ENCODE measurements at regions not wholly inside any gene's neighbourhood (a gene's known extent, or its start where the extent isn't known, plus 50 kb on each side); places are given as distances from the start of the nearest gene placed in this dataset.
"Not testable (repeated sequence)": the region's sequence is repeated elsewhere in the genome, so short reads cannot be mapped to it uniquely, and the experiment has no call there.

GRCh38 chr11:37849706-37850105 is 1251.7 kb upstream of the RAG2 start:
- no peak for DNase-seq

- DNase-seq = no peak
Observed at GRCh38 chr11:37843603-37844002, 1245.6 kb upstream of the RAG2 start.

GRCh38 chr11:37841016-37841415 is 1243.0 kb upstream of the RAG2 start:
- DNase-seq = no peak

- DNase-seq = not testable (repeated sequence)
Observed at GRCh38 chr11:37840345-37840744, 1242.3 kb upstream of the RAG2 start.

GRCh38 chr11:37830529-37830928 is 1232.5 kb upstream of the RAG2 start:
- no peak for DNase-seq

DNA sequence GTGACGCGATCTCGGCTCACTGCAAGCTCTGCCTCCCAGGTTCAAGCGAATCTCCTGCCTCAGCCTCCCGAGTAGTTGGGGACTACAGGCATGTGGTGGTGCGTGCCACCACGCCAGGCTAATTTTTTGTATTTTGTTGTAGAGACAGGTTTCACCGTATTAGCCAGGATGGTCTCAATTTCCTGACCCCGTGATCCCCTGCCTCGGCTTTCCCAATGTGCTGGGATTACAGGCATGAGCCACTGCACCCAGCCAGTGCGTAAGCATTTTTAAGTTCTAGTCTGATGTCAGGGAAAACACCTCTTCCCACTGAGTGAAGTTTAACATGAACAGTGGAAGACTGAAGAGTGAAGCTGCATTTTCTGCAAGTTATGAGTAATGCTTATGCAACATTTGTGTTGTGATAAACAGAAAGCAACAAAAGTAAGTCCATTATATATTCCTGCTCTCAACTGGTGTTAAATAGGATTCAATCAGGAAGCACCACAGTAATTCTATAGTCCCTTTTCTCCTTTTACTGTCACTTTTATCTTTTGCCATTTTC is 1219.8 kb upstream of the RAG2 start:
- no peak for DNase-seq

DNA sequence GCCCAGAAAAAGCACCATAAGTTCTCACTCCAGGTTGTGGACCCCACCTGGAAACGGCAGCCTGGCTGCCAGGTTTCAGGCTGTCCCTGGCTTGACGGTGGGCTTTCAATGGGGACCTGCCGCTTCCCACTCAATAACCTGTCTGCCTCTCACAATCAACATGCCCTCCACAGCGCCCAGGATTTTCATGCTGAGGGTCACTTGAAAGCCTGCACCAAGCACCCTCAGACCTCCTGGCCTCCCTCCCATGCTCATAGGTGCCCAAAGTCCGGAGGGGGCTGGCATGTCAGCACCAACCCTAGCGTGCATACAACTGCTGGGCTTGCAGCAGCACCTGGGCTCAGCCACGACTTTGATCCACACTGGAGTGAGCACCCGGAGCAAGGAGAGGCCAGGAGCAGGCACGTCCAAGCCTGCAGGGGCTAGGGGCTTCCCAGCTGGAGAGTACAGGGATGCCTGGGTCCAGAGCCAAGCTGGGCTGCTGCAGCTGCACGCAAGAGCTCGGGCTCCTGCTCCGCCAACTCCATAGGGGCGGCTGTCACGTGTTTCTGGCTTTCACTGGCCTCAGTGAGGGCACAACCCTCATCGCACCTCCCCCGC is 1214.3 kb upstream of the RAG2 start:
- DNase-seq = no peak

- no peak for DNase-seq
Observed at GRCh38 chr11:37811349-37811748, 1213.3 kb upstream of the RAG2 start.

DNA sequence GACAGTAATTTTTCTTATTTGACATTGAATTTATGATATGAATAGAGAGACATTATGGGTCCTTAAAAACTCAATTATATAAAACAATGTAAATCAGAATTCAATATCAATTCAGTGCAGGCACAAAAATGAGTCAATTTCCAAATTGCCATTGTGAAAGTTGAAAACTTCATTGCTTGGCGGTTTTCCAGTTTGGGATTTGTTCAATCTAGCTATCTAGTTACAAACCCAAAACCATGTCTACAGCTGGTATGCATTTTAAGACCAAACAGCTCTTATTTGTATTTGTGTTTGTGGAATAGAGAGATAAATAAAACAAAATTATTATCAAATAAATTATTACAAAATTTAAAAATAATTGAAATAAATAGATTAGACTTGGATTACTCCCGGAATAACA is 1206.6 kb upstream of the RAG2 start:
- DNase-seq = no peak

DNA sequence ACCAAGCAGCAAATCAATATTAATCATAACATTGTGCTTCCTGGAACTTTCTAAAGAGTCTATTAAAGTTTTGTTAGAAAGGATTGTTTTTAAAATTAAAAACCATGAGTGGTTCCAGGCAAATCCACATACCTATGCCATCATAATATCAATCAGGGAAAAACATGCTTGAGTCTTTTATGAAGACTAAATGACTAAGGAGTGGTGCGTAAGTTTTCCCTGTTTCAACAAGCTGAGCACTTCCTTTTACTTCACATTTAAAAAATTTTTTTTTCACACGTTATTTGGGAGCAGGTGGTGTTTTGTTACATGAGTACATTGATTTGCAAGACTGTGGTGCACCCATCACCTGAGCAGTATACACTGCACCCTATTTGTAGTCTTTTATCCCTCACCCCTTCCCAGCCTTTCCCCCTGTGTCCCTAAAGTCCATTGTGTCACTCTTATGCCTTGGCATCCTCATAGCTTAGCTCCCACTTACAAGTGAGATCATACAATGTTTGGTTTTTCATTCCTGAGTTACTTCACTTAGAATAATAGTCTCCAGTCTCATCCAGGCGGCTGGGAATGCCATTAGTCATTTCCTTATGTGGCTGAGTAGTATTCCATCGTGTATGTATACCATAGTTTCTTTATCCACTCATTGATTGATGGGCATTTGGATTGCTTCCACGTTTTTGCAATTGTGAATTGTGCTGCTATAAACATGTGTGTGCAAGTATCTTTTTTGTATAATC is 1190.3 kb upstream of the RAG2 start:
- no peak for DNase-seq

DNA sequence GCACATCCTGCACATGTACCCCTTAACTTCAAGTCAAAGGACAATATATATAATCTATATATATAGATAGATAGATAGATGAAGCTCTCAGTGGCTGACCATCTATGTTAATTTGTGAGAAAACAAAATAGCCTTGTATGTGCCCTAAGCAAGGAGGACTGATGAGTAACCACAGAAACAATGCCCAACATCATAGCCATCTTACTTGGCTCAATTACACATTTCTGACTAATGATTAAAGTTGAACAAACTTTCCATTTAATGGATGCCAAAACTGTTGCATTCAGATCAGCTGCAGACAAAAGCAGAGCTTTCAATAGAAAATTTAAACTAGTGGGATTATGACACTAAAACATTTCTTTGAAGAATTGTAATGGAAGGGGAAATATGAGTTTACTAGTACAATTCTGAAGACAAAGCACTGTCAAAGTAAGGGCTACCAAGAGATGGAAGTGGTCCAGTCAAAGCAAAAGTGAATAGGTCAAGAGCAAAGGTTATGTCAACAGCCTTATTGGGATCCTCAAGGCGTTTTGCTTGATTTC is 1188.2 kb upstream of the RAG2 start:
- no peak for DNase-seq

- no peak for DNase-seq
Observed at GRCh38 chr11:37774441-37774840, 1176.4 kb upstream of the RAG2 start.

- DNase-seq = no peak
Observed at GRCh38 chr11:37770145-37770544, 1172.1 kb upstream of the RAG2 start.

DNA sequence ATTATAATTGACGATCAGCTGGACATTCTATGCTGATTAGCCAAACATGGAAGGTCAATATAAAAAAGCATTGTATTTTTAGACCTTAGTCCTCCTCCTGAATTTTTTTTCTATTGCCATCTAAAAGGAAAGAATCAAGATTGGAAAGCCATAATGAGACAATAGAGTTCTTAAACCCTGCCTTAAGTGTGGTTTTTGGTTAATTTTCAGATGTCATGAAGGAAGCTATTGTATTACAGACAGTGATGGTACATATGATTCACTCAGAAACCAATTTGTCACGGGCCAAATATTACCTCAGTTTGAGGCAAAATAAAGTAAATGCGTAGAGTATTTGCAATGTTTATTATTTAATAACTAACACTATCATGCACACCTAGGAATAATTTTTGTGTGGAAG is 1164.0 kb upstream of the RAG2 start:
- DNase-seq = no peak

DNA sequence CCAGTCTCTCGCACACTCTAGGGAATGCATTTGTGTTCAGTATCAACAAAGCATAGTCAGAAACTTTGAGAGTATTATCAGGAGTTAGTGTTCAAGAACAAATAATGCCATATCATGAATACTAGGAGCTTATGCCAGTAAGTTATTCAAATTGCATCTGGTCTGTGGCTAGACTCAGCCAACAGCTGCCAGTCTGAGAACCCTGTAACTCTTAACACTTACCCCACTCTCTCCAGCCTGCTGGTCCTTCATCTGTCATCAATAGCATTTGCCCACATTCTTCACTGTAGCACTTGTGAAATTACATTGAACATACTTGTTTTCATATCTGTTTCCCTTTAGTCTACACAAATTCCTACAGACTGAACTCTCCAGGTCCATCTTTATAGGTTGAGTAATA is 1157.5 kb upstream of the RAG2 start:
- DNase-seq = no peak

DNA sequence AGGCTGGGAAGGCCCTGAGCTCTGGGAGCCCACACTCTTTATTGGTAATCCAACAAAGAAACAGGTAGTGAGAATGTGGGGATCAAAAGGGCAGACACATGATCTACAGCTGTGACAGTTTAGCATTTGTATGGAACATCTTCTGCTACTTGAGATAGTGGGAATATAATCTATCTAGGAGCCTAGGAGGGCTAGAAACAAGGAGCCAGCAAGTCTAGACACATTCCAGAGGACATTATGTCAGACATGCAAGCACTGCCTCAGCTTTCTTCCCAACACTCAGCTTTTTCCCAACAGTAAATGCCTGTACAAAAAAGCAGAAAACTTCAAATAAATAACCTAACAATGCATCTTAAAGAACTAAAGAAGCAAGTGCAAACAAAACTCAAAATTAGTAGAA is 1150.6 kb upstream of the RAG2 start:
- no peak for DNase-seq

DNA sequence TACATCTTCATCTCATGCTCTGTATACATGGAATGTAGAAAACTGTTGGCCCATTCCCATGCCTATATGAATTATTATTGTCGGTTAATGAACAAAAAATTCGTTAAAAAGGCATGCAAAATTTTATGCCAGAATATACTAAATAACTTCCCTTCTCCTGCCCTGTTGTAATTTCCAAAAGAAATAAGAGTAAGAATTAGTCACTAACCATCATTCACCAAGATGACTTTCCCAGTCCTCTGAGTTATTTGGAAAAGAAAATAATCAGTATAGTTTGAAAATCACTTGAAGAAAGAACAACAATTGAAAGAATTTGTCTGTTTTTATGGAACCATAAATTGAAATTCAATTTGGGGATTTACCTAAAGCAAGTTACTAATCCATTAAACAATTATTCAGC is 1149.1 kb upstream of the RAG2 start:
- no peak for DNase-seq

DNA sequence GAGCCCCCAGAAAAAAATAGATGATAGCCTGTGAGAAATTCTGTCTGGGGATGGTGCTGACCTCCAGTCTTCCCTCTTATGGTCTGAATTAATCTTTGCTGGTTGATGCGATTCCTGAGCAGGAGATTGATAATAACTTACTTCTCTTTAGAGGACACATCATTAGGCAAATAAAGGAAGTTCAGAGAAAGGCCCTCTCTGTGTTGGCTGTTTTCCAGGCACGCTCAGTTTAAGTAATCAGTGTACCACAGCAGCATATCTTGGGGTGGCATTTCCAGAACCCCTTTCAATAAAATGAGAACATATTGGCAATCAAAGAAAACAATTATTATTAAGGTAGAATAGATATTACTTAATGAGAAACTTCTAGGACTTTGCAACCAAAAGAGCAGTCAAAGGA is 1129.3 kb upstream of the RAG2 start:
- DNase-seq = no peak

- DNase-seq = no peak
Observed at GRCh38 chr11:37724315-37724714, 1126.3 kb upstream of the RAG2 start.

DNA sequence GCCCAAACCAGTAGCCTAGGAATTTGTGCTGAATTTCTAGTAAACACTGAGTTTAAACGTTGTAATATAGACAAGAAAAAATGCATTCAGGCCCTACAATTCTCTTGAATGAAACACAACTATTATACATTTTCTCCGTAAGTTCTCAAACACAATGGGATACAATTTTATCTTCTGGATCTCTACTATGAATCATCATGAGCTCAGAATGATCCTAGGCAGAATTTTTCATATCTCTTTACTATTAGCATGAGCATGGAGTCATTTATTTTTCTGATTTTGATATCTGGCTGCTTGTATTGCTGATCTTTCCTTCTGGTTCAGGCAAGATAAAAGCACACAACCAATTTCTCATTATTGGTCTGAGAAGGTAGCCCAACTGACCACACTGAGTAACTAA is 1123.4 kb upstream of the RAG2 start:
- no peak for DNase-seq

DNA sequence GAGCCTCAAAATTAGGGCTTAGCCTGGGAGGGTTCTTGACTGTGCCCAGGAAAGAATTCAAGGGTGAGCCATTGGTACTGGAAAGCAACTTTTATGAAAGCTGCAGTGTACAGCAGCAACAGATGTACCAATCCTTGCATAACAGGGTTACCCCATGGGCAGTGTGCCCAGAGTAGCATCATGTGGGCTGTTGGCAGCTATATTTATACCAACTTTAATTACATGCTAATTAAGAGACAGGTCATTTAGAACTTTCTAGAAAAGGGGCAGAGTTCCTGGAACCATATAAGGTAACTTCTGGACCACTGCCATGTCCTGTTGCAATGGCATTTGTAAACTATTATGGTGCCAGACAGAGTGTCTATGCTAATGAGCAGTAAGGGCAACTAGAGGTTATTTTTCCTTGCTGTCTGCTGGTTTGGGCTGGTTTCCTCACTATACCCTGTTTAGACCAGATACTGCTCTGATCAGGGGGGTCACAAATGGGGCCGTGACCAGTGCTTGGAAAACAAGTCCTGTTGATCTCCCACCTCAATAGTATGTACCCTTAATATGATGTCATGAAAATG is 1120.5 kb upstream of the RAG2 start:
- DNase-seq = no peak

DNA sequence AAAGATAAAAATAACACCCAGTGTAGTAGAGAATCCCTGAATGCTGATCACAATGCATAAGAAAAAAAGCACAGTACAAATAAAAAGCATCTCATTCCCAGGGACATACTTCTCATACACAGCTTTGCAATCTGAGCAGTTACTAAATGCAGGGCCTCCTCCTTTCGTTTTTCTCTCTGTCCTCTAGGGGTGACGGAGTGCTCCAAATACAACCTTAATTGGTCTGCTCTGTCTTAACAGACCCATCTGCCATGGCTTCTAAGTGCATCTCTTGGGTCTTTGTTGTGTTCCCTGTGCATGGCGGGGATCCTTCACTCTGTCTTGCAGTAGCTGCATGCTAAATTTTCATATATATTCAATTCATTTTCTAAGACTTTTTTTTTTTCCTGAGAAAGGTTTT is 1114.2 kb upstream of the RAG2 start:
- DNase-seq = no peak

GRCh38 chr11:37710031-37710430 is 1112.0 kb upstream of the RAG2 start:
- DNase-seq = no peak

GRCh38 chr11:37704791-37705190 is 1106.8 kb upstream of the RAG2 start:
- no peak for DNase-seq

Measured in effector CD8-positive, alpha-beta T cell (primary cell).